ENCODE measurements at regions not wholly inside any gene's neighbourhood (a gene's known extent, or its start where the extent isn't known, plus 50 kb on each side); places are given as distances from the start of the nearest gene placed in this dataset.

DNA sequence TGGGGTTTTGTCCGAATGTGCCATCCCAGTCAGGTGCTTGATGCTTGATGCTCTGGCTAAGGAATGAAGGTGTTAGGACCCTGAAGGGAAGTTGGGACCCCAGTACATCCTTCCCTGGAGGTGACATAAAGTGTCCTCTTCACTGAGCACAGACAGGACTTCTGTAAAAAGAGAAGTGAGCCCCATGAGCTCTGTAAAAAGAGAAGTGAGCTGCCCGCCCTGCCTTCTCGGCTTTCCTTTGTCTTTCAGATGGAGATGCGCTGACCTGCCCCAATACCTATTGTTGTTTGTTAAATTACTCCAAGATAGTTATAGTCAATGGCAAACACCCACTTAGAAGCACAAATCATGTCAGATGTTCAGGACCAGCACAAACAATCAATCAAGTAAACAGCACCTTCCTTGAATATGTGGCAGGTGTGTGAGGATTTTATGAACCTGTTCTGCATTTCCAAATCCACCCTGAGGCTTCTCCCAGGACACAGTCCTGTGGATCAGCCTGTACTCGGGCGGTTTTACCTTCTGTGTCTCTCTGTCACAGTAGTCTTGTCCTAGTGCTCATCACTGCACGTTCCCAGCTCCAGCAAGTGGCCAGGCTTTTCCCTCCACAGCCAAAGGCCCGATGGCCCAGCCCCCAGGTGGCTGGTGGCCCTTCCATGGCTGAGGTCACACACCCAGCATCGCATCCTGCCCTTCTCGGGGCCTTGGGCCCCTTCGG, 191.4 kb downstream of the MTRR start:
- Mint-ChIP-seq H3K4me1 (no peaks in the 10 kb centered on the region), H3K9me3 (no peaks in the 10 kb centered on the region), H3K4me3 (no peak overlapping the region), H3K27ac (no peak overlapping the region), H3K36me3 (ENCODE audit: low read depth) (no peaks in the 10 kb centered on the region), H3K27me3 (no peaks in the 10 kb centered on the region)
- ChIA-PET POLR2A (no interaction called here), CTCF (no interaction called here)
- DNase-seq, result no peak

DNA sequence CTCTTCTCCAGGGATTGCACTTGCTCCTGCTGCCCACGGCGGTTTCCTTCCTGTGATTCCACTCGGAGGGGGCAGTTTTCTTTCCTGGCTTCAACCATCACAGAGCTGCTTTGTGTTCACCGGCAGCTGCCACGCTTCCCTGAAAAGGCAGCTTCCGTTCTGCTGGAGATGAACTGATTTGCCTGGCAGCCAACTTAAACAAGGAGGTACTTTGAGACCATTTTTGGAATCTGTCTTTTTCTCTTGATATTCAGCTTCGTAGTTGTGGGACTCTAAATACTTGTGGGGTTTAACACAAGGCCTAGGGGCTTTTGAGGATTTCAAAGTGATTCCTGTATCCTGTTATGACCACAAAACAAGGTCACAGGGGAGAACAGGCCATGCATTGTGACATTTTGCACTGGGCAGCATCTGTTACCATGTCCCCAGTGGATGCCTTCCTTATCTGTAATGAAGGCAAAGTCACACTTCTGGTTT, 192.0 kb downstream of the MTRR start:
- CTCF ChIA-PET, result no interaction called here
- no peaks in the 10 kb centered on the region for H3K9me3 Mint-ChIP-seq
- H3K27ac Mint-ChIP-seq, result no peak overlapping the region
- POLR2A ChIA-PET, result no interaction called here
- no peak overlapping the region for H3K4me3 Mint-ChIP-seq
- no peak for DNase-seq
- H3K36me3 Mint-ChIP-seq (ENCODE audit: low read depth), result no peaks in the 10 kb centered on the region
- H3K4me1 Mint-ChIP-seq, result no peaks in the 10 kb centered on the region
- no peaks in the 10 kb centered on the region for H3K27me3 Mint-ChIP-seq

DNA sequence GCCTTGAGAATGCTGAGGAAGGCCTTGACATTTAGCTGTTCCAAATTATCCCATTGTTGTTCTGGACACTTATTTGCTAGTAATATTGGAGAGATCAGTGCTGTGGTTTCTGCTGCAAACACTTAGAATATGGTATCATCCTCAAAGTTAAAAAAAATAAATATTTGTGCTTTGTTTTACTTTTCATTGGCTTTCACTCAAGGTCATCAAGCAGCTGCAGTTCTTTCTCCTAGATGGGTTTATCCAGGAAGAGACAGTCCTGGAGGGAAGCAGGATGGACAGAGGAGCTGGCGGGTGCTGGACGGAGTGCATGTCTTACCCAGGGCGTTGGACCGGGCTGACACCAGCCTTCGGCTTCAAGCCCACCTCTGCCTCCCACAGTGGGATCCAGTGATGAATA, 193.6 kb downstream of the MTRR start:
- no peak for DNase-seq
- Mint-ChIP-seq H3K27ac (no peak overlapping the region), H3K4me3 (no peak overlapping the region), H3K4me1 (no peaks in the 10 kb centered on the region), H3K36me3 (ENCODE audit: low read depth) (no peaks in the 10 kb centered on the region), H3K9me3 (no peaks in the 10 kb centered on the region), H3K27me3 (no peaks in the 10 kb centered on the region)
- ChIA-PET CTCF (no interaction called here), POLR2A (no interaction called here)

DNA sequence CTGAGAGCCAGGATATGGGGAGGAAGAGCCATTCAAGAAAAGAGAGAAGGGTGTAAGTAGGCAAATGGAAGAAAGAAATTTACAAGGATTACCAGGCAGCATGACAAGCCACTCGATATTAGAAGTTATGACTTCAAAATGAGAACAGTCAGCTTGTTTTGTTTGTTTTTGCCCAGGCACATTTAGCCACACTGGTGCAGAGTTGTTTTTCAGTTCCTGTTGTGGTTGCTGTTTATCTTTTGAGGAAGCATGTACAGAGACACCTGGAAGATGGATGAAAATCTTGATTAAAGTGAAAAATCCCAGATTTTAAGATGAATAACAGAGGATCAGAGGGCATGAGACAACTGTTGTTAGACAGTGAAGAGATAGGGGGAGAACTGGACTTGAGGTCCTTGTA, 199.1 kb downstream of the MTRR start:
- CTCF ChIA-PET, result no interaction called here
- H3K27me3 Mint-ChIP-seq, result no peaks in the 10 kb centered on the region
- no peaks in the 10 kb centered on the region for H3K4me1 Mint-ChIP-seq
- H3K36me3 Mint-ChIP-seq (ENCODE audit: low read depth), result no peaks in the 10 kb centered on the region
- POLR2A ChIA-PET, result no interaction called here
- DNase-seq, result no peak
- H3K27ac Mint-ChIP-seq, result no peak overlapping the region
- H3K9me3 Mint-ChIP-seq, result no peaks in the 10 kb centered on the region
- no peak overlapping the region for H3K4me3 Mint-ChIP-seq

DNA sequence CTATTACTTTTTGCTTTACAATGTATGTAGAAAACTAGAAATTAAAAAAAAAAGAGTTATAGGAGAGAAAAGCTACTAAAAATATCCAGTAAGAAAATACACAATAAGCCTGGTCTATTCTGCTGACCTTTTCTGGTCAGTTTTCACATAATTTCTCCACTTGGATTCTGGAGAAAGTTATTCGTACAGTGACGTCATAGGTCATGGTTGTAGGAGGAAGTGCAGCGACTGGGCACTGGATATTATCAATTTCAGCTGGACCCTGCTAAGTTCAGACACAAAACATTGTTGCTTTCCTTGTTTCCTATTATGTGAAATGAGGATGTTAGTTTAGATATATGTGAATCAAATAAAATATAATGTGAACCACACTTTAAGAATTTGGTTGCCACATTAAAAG, 201.2 kb downstream of the MTRR start:
- CTCF ChIA-PET, result no interaction called here
- POLR2A ChIA-PET, result no interaction called here
- Mint-ChIP-seq H3K4me3 (no peak overlapping the region), H3K36me3 (ENCODE audit: low read depth) (no peaks in the 10 kb centered on the region), H3K4me1 (no peaks in the 10 kb centered on the region), H3K9me3 (no peaks in the 10 kb centered on the region), H3K27ac (no peak overlapping the region), H3K27me3 (no peaks in the 10 kb centered on the region)
- no peak for DNase-seq

DNA sequence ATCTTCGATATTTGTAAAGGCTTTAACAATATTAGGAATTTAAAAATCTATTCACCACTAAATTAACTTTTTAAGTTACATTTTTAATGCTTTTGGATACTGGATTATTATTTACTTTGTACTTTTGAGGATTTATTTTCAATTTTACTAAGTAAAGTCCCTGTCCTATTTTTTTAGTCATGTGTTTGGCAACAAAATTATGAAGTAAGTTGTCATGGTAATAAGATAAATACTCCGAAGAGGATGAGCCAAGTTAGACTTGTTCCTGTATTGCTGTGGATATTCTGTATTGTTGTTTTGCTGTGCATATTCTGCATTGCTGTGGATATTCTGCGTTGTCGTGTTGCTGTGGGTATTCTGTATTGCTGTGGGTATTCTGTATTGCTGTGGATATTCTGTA, 210.1 kb downstream of the MTRR start:
- H3K4me1 Mint-ChIP-seq, result no peaks in the 10 kb centered on the region
- no peak overlapping the region for H3K27ac Mint-ChIP-seq
- CTCF ChIA-PET, result no interaction called here
- no peak overlapping the region for H3K4me3 Mint-ChIP-seq
- POLR2A ChIA-PET, result no interaction called here
- no peaks in the 10 kb centered on the region for H3K27me3 Mint-ChIP-seq
- H3K36me3 Mint-ChIP-seq (ENCODE audit: low read depth), result no peaks in the 10 kb centered on the region
- no peak for DNase-seq
- H3K9me3 Mint-ChIP-seq, result peaks cover 2% of the 10 kb centered on the region

DNA sequence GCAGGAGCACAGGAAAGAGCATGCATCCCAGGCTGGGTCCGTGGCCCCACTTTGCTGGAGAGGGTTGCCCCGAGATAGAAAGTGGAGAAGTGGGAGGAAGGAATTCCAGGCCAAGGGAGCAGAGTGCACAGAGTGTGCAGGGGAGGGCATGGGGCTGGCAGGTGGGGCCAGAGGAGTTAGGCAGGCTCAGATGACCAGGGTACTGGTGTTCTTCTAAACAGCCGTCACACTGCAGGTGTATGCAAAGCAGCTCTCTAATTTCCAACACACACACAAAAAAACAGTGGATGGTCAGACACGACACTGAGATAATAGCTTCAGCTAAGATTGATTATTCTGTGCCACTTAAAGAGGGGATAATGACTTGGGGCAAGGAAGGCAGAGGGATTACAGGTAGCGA, 212.2 kb downstream of the MTRR start:
- Mint-ChIP-seq H3K27ac (no peak overlapping the region), H3K27me3 (no peaks in the 10 kb centered on the region), H3K9me3 (peaks cover 2% of the 10 kb centered on the region), H3K4me3 (no peak overlapping the region), H3K36me3 (ENCODE audit: low read depth) (no peaks in the 10 kb centered on the region), H3K4me1 (no peaks in the 10 kb centered on the region)
- no peak for DNase-seq
- POLR2A ChIA-PET, result no interaction called here
- CTCF ChIA-PET, result no interaction called here

DNA sequence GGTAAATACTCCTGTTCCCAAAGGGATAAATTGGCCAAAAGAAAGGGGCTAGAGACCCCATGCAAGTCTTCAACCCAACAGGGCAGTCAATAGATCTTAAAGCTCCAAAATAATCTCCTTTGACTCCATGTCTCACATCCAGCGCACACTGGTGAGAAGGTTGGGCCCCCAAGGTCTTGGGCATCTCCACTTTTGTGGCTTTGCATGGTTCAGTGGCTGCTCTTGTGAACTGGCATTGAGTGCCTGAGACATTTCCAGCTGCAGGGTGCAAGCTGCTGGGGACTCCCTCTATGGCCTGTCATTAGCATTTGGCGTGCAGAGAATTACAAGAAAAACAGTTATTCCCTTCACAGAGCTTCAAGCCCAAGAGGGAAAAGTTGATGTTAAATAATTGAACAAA, 224.7 kb downstream of the MTRR start:
- no peaks in the 10 kb centered on the region for H3K27me3 Mint-ChIP-seq
- ChIA-PET CTCF (no interaction called here), POLR2A (no interaction called here)
- H3K4me3 Mint-ChIP-seq, result no peak overlapping the region
- no peak overlapping the region for H3K27ac Mint-ChIP-seq
- peaks cover 7% of the 10 kb centered on the region for H3K9me3 Mint-ChIP-seq
- DNase-seq, result no peak
- H3K36me3 Mint-ChIP-seq (ENCODE audit: low read depth), result no peaks in the 10 kb centered on the region
- no peaks in the 10 kb centered on the region for H3K4me1 Mint-ChIP-seq

DNA sequence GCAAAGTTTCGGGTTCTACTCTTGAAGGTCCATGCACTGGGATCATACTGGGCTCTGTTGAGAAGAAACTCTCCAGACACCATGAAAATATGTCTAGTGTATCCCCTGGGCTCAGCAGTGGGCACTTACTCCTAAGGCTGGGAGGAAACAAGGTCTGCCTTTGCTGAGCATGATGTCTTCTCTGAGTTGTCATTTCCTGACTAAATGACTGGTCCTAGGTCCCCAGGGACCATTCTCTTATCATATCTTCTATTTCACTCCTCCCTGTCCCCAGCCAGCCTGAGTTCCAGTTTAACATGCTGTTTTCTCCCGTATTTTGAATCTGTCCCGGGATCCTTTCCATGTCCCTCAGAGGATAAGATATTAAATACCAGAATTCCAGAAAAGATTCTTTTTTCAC, 225.4 kb downstream of the MTRR start:
- DNase-seq, result no peak
- ChIA-PET CTCF (no interaction called here), POLR2A (no interaction called here)
- Mint-ChIP-seq H3K4me3 (no peak overlapping the region), H3K36me3 (ENCODE audit: low read depth) (no peaks in the 10 kb centered on the region), H3K9me3 (peaks cover 7% of the 10 kb centered on the region), H3K27ac (no peak overlapping the region), H3K4me1 (no peaks in the 10 kb centered on the region), H3K27me3 (no peaks in the 10 kb centered on the region)

DNA sequence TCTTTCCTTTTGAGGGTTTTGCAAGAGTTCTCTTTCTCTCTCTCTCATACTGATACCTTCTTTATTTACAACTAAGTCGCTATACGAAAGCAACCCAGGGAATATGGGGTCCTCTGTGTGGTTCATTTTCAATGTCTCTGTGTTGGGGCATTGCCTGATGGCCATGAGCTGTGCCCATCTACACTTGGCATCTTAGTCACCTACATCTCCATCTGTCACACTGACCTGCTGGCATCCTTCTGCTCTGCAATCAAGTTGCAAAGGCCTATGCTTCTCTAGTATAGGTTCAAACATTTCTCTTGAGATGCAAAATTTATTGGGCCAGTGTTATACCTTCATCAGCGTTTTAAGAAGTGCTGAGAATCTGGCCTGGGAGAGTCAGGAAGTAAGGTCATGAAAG, 228.2 kb downstream of the MTRR start:
- Mint-ChIP-seq H3K9me3 (peaks cover 1% of the 10 kb centered on the region), H3K4me3 (no peak overlapping the region), H3K4me1 (no peaks in the 10 kb centered on the region), H3K36me3 (ENCODE audit: low read depth) (no peaks in the 10 kb centered on the region), H3K27me3 (no peaks in the 10 kb centered on the region), H3K27ac (no peak overlapping the region)
- no peak for DNase-seq
- CTCF ChIA-PET, result no interaction called here
- POLR2A ChIA-PET, result no interaction called here

DNA sequence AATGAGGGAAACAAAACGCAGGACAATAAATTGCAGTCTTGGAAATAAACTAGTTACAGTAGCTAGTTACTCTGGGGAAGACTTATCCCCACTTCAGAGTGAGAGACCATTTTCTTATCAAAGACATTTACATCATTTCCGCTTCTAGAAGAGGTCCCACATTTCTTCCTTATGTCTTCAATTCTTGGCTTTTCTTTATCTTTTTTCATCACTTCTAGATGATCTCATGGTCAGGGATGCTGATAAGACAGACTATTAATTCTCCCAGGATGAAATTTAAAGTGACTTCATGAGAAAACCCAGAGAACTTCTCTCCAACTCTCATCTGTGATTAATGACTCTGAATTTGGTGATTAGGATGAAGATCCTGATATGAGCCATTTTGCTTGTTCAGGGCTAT, 229.1 kb downstream of the MTRR start:
- no peak for DNase-seq
- Mint-ChIP-seq H3K4me3 (no peak overlapping the region), H3K27me3 (no peaks in the 10 kb centered on the region), H3K9me3 (no peaks in the 10 kb centered on the region), H3K36me3 (ENCODE audit: low read depth) (no peaks in the 10 kb centered on the region), H3K27ac (no peak overlapping the region), H3K4me1 (no peaks in the 10 kb centered on the region)
- CTCF ChIA-PET, result no interaction called here
- POLR2A ChIA-PET, result no interaction called here

DNA sequence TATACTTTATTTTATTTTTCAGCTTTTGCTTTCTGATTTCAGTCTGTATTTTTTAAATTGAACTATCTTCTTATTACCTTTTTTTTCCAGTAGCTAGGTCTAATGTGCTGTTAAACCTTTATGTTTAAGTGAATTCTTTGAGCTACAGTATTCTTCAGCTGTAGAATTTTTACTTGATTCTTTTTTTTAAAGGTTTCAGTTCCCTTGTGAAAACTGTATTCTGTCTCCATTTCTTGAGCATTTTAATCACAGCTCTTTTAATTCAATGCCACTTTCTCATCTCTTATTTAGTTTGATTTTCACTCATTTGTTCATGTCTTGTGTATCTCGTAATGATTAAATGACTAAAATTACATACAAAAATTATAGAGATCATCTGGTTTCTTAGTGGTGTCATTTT, 233.8 kb downstream of the MTRR start:
- ChIA-PET CTCF (no interaction called here), POLR2A (no interaction called here)
- no peaks in the 10 kb centered on the region for H3K9me3 Mint-ChIP-seq
- DNase-seq, result no peak
- no peak overlapping the region for H3K27ac Mint-ChIP-seq
- no peaks in the 10 kb centered on the region for H3K27me3 Mint-ChIP-seq
- no peak overlapping the region for H3K4me3 Mint-ChIP-seq
- H3K36me3 Mint-ChIP-seq (ENCODE audit: low read depth), result no peaks in the 10 kb centered on the region
- H3K4me1 Mint-ChIP-seq, result no peaks in the 10 kb centered on the region

DNA sequence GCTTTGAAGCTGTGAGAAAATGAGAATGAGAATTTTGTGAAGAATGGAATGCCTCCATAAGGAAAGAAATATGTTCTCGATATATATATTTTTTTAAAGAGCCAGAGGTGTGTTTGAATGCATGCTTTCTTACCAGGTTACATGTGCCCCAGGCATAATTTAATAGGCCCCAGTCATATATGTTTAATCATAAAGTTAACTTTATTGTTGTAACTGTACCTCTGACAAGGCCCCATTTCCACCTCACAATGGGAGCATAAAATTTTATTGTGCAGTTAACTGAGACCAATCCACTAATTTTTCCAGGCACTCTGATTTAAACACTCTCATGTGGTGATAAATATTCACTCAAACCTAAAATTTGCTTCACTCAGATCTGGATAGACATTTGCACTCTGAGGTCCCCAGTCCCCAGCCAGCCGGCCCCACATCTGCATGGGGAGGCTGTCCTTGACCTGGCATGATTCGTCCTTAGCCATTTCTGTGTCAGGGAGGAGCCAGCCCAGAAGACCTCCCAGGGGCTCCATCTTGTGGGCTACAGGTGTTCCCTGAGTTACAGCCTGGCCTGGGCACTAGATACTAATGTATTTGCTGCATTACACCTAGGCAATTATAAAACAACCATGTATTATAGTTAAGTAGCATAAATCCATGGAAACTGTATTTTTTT, 245.8 kb downstream of the MTRR start:
- H3K27ac Mint-ChIP-seq, result no peak overlapping the region
- POLR2A ChIA-PET, result no interaction called here
- no peak overlapping the region for H3K4me3 Mint-ChIP-seq
- no peaks in the 10 kb centered on the region for H3K36me3 Mint-ChIP-seq (ENCODE audit: low read depth)
- CTCF ChIA-PET, result no interaction called here
- no peaks in the 10 kb centered on the region for H3K4me1 Mint-ChIP-seq
- H3K9me3 Mint-ChIP-seq, result no peaks in the 10 kb centered on the region
- no peak for DNase-seq
- no peaks in the 10 kb centered on the region for H3K27me3 Mint-ChIP-seq

DNA sequence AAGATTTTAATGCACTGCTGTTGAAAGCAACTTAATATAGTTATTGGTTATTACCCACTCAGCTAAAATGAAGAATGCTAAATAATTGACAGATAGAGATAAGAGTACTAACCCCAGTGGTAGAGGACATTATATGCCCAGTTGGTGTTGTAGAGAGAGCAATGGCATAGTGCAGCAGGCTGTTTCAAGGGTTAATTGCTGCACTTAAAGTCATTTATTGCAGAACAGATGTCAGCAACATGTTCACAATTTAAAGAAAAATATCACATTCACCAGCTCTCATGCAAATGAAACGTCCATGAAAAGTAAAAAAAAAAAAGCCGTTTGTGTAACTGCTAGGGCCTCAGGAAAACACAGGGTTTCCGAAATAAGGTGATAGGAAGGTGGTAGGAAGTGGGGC, 254.6 kb downstream of the MTRR start:
- no peaks in the 10 kb centered on the region for H3K36me3 Mint-ChIP-seq (ENCODE audit: low read depth)
- no peaks in the 10 kb centered on the region for H3K9me3 Mint-ChIP-seq
- H3K27ac Mint-ChIP-seq, result no peak overlapping the region
- no peak overlapping the region for H3K4me3 Mint-ChIP-seq
- no peaks in the 10 kb centered on the region for H3K4me1 Mint-ChIP-seq
- no peak for DNase-seq
- POLR2A ChIA-PET, result no interaction called here
- CTCF ChIA-PET, result no interaction called here
- H3K27me3 Mint-ChIP-seq, result no peaks in the 10 kb centered on the region

Measured in activated CD4-positive, alpha-beta memory T cell treated with anti-CD3 and anti-CD28 coated beads, Interleukin-2, amount 10 ng/mL, durations not matched to agents 7 days and 5 days (primary cell).